Stimulated activated memory B cell treated with anti-CD40 and anti-IgM and Interleukin-4, amounts not matched to agents 10 μg/mL and 1 μg/mL and 100 μg/mL, for 72 hours (primary cell): ENCODE measurements at regions not wholly inside any gene's neighbourhood (a gene's known extent, or its start where the extent isn't known, plus 50 kb on each side); places are given as distances from the start of the nearest gene placed in this dataset.

ENCODE experiments used
- ATAC-seq: fragments of 150-1000 bp; cut with Tn5 transposase; 2 replicates; pipeline ENCODE4 v1.10.0; 2021
- H3K27ac Mint-ChIP-seq: one replicate; pipeline ENCODE4 v1.8.0; 2022; ENCODE audit warnings: mild to moderate bottlenecking, mixed read lengths
- H3K27me3 Mint-ChIP-seq: one replicate; pipeline ENCODE4 v1.8.0; 2022; ENCODE audit warnings: mixed read lengths
- H3K36me3 Mint-ChIP-seq: one replicate; pipeline ENCODE4 v1.8.0; 2022; ENCODE audit warnings: mixed read lengths
- H3K4me1 Mint-ChIP-seq: one replicate; pipeline ENCODE4 v1.8.0; 2022; ENCODE audit warnings: mixed read lengths
- H3K4me3 Mint-ChIP-seq: one replicate; pipeline ENCODE4 v1.8.0; 2022; ENCODE audit warnings: mild to moderate bottlenecking, moderate library complexity, mixed read lengths
- H3K9me3 Mint-ChIP-seq: one replicate; pipeline ENCODE4 v1.8.0; 2022; ENCODE audit warnings: mixed read lengths

DNA sequence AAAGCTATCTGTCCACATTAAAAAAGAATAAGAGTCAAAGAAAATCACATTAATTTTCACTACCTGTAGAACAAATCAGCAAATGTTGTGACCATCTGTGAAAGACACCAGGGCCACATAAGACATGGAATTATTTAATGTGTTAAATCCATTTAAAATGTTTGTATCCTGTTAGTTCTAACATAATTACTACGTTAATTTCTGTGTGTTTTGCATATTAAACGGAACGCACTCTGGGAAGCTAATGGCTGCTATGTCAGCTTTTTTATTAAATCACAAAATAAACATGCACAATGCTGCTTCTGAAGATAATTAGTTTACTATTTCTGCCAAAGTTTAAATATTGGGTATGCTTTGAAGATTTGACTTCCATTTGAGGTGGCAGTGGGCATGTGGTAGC, 1061.2 kb downstream of the CDH11 start:
- H3K27me3 Mint-ChIP-seq, result no peaks in the 10 kb centered on the region
- no peak overlapping the region for H3K27ac Mint-ChIP-seq
- no peak for ATAC-seq
- H3K4me3 Mint-ChIP-seq, result no peak overlapping the region
- H3K4me1 Mint-ChIP-seq, result no peaks in the 10 kb centered on the region
- no peaks in the 10 kb centered on the region for H3K9me3 Mint-ChIP-seq
- no peaks in the 10 kb centered on the region for H3K36me3 Mint-ChIP-seq

DNA sequence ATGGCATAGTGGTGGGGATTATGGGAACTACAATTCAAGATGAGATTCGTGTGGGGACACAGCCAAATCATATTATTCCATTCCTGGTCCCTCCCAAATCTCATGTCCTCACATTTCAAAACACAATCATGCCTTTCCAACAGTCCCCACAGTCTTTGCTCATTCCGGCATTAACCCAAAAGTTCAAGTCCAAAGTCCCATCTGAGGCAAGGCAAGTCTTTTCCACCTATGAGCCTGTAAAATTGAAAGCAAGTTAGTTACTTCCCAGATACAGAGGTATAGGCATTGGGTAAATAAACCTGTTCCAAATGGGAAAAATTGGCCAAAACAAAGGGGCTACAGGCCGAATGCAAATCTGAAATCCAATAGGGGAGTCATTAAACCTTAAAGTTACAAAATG, 1063.2 kb downstream of the CDH11 start:
- H3K36me3 Mint-ChIP-seq, result no peaks in the 10 kb centered on the region
- H3K9me3 Mint-ChIP-seq, result peaks cover 4% of the 10 kb centered on the region
- H3K4me3 Mint-ChIP-seq, result no peak overlapping the region
- no peaks in the 10 kb centered on the region for H3K4me1 Mint-ChIP-seq
- ATAC-seq, result no peak
- no peak overlapping the region for H3K27ac Mint-ChIP-seq
- H3K27me3 Mint-ChIP-seq, result no peaks in the 10 kb centered on the region

DNA sequence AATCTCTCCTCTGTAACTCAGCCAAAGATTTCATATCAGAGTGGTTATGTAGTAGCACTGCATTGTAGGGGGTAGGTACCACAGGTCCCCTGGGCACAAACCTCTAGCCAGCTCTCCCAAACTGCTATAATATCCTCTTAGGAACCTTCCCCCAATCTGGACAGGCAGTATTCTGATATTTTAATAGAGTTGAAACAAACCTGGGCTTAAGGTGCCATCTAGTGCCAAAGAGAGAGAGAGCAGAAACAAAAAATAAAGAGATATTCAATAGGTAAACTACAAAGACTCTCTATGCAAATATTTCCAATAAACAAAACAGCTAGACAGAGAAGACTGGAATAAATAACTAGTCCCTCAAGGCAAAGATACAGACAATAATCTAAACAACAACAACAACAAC, 1070.0 kb downstream of the CDH11 start:
- no peak overlapping the region for H3K27ac Mint-ChIP-seq
- no peaks in the 10 kb centered on the region for H3K36me3 Mint-ChIP-seq
- peaks cover 18% of the 10 kb centered on the region for H3K9me3 Mint-ChIP-seq
- H3K4me1 Mint-ChIP-seq, result no peaks in the 10 kb centered on the region
- H3K4me3 Mint-ChIP-seq, result no peak overlapping the region
- H3K27me3 Mint-ChIP-seq, result no peaks in the 10 kb centered on the region
- no peak for ATAC-seq

DNA sequence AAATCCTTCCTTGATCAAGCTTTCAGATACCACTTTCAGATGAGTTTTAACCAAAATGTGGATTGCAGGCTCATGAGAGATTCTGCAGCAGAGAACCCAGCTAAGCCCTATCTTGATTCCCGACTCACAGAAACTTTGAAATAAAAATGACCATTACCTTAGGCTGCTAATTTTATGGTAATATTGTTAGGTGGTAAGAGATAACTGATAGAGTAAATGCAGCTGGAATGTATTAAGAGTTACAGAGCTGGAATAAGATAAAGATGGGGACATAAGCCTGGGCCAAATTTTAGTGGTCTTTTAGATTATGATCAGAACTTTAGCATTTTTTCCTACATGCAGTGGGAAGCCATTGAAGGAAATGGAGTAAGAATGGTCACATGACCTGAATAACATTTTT, 1074.0 kb downstream of the CDH11 start:
- peaks cover 10% of the 10 kb centered on the region for H3K9me3 Mint-ChIP-seq
- no peak for ATAC-seq

DNA sequence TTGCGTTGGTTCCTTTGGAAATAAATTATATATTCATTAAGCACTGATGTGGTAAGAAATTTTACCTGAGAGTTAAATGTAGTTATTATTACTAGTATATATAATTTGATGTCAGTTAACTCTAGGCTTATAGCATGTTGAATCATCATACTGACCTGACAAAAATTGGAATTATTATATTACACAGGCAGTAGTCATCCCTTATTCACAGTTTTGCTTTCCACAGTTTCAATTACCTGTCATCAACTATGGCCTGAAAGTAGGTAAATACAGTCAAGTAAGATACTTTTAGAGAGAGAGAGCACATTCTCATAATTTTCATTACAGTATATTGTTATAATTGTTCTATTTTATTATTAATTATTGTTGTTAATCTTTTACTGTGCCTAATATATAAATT, 1074.7 kb downstream of the CDH11 start:
- Mint-ChIP-seq H3K27me3 (no peaks in the 10 kb centered on the region), H3K4me1 (no peaks in the 10 kb centered on the region), H3K27ac (no peak overlapping the region), H3K36me3 (no peaks in the 10 kb centered on the region), H3K9me3 (peaks cover 7% of the 10 kb centered on the region), H3K4me3 (no peak overlapping the region)
- ATAC-seq, result no peak

More for the DNA sequence above, 1074.0 kb downstream of the CDH11 start:
- Mint-ChIP-seq H3K36me3 (no peaks in the 10 kb centered on the region), H3K4me3 (no peak overlapping the region), H3K27ac (no peak overlapping the region), H3K27me3 (no peaks in the 10 kb centered on the region), H3K4me1 (no peaks in the 10 kb centered on the region)

DNA sequence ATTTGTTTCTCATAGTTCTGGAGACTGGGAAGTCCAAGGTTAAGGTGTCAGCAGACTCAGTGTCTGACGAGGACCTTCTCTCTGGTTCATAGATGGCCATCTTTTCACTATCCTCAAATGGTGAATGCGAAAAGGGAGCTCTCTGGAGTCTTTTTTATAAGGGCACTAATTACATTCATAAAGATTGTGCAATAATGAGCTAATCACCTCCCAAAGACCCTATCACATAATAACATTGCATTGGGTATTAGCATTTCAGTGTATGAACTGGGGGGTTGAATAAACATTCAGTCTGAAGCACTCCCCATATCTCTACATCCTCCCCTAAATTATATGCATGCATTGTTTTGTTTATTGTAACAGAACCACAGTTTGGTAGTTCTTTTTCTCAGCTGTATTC, 1086.5 kb downstream of the CDH11 start:
- Mint-ChIP-seq H3K27ac (no peak overlapping the region), H3K9me3 (peaks cover 16% of the 10 kb centered on the region)
- no peak for ATAC-seq

DNA sequence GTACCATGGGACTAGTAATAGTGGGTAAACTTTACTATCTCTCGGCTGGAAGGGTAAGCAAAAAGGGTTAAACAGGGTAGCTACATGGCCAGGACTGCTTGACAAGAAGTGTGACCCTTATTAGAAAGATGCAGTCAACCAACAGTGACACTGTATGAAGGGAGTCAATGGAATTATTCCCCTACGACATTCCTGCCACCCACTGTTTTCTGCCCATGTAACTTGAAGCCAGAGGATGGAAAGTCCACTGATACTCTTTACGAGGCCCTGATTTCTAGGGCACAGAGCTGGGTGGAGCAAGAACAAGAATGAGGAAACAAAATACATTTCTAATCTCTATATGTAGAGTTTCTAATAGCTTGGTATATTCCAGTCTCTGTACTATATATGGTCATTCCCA, 1102.5 kb downstream of the CDH11 start:
- no peak for ATAC-seq
- H3K36me3 Mint-ChIP-seq, result no peaks in the 10 kb centered on the region
- H3K9me3 Mint-ChIP-seq, result peaks cover 3% of the 10 kb centered on the region
- no peaks in the 10 kb centered on the region for H3K27me3 Mint-ChIP-seq
- no peaks in the 10 kb centered on the region for H3K4me1 Mint-ChIP-seq
- H3K4me3 Mint-ChIP-seq, result no peak overlapping the region
- no peak overlapping the region for H3K27ac Mint-ChIP-seq

More for the DNA sequence above, 1086.5 kb downstream of the CDH11 start:
- no peaks in the 10 kb centered on the region for H3K36me3 Mint-ChIP-seq
- no peaks in the 10 kb centered on the region for H3K27me3 Mint-ChIP-seq
- H3K4me3 Mint-ChIP-seq, result no peak overlapping the region
- no peaks in the 10 kb centered on the region for H3K4me1 Mint-ChIP-seq

DNA sequence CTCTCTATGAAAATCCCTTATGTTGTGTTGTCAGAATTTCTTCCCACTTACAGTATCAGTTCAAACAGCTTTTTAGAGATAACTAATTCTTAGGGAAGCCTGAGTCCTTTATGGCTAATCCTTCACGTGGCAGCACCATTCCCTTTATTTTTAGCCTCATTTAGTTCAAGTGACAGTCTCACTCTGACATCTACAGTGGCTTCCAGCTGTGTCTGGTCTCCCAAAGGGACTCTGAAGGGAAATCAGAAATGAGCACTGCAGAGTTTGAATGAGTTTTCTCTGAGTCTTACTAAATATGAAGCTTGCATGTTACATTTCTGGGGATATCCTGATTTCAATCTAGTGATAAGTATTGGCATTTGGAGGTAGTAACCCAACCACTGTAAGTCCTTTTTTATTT, 1104.1 kb downstream of the CDH11 start:
- Mint-ChIP-seq H3K4me3 (no peak overlapping the region), H3K27ac (no peak overlapping the region), H3K27me3 (no peaks in the 10 kb centered on the region), H3K4me1 (no peaks in the 10 kb centered on the region), H3K36me3 (no peaks in the 10 kb centered on the region), H3K9me3 (peaks cover 3% of the 10 kb centered on the region)
- no peak for ATAC-seq

DNA sequence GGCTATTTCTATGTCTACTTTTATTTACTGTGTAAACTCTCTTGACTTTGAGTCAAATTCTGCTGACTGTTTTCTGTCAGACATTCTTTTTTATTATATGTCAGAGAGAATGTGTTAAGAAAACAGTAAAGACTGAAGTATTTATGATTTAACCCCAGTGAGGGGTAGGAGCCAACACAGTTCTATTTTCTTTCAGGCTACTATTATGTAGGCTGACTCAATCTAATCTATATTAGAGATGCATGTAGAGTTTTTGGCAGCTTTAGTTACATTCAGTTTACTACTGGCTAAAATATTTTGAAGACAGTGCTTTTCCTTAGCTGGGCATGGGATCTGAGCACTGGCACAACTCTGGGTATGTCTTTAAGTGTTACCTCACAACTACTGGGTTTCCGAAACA, 1108.0 kb downstream of the CDH11 start:
- Mint-ChIP-seq H3K27me3 (no peaks in the 10 kb centered on the region), H3K4me3 (no peak overlapping the region), H3K36me3 (no peaks in the 10 kb centered on the region), H3K9me3 (no peaks in the 10 kb centered on the region), H3K4me1 (no peaks in the 10 kb centered on the region), H3K27ac (no peak overlapping the region)
- ATAC-seq, result no peak

DNA sequence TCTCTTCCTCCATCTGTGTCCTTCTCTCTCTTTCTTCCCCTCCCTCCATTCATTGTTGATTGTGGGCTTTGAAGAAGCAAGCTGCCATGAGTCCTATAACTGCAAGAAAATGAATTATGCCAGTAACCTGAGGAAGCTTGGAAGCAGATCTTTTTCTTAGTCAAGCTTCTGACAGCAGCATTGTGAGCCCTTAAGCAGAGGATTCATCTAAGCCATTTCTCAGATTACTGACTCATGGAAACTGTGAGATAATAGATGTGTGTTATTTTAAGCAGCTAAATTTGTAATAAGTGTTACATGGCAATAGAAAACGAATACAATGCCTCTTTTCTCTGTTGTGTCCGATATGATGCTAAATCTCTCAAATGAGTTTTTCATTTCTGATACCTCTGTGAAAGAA, 1109.7 kb downstream of the CDH11 start:
- H3K27ac Mint-ChIP-seq, result no peak overlapping the region
- no peaks in the 10 kb centered on the region for H3K27me3 Mint-ChIP-seq
- H3K4me1 Mint-ChIP-seq, result no peaks in the 10 kb centered on the region
- no peaks in the 10 kb centered on the region for H3K9me3 Mint-ChIP-seq
- no peak overlapping the region for H3K4me3 Mint-ChIP-seq
- ATAC-seq, result no peak
- H3K36me3 Mint-ChIP-seq, result no peaks in the 10 kb centered on the region

DNA sequence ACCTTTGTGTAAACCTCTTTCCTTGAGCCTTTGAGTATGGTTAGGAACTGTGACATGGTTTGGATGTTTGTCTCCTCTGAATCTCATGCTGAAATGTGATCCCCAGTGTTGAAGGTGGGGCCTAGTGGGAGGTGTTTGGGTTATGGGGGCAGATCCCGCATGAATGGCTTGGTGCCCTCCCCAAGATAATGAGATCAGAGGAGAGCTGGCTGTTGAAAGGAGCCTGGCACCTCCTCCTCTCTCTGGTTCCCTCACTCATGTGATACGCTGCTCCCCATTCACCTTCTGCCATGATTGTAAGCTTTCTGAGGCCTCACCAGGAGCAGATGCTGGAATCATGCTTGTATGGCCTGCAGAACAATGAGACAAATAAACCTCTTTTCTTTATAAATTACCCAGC, 1110.2 kb downstream of the CDH11 start:
- H3K27me3 Mint-ChIP-seq, result no peaks in the 10 kb centered on the region
- H3K4me1 Mint-ChIP-seq, result no peaks in the 10 kb centered on the region
- no peaks in the 10 kb centered on the region for H3K9me3 Mint-ChIP-seq
- H3K27ac Mint-ChIP-seq, result no peak overlapping the region
- no peak overlapping the region for H3K4me3 Mint-ChIP-seq
- H3K36me3 Mint-ChIP-seq, result no peaks in the 10 kb centered on the region
- ATAC-seq, result no peak

DNA sequence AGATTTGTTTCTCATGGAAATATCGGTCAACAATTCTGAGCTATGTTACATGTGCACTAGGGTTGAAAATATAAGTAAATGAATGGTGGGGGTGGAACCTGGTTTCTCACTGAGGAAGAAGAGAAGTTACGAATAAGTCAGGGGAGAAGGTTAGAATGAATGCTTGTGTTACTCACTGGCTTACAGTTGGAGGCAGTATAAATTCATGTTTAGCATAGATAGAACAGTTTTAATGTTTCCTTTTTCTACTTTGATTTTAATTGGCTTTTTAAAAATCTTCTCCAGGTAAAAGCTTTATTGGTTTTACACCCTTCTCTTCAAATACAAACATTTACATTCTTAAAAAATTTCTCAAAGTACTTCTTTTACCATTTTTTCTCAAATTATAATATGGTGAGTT, 1113.7 kb downstream of the CDH11 start:
- Mint-ChIP-seq H3K27ac (no peak overlapping the region), H3K9me3 (no peaks in the 10 kb centered on the region)

DNA sequence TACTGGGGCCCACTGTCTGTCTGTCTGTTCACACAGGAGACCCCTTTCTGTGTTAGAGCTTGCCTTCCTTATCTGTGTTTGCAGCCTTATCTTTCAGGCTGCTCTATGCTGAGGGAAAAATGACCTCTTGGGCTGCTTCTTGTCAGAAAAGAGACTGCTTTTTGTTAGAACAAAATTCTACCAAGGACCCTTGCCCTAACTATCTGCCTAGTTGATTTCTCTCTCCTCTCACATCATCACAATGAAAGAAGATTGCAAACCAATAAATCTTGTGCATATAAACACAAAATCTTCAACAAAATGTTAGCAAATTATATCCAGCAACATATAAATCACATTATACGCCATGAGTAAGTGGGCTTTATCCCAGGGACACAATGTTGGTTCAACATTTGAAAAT, 1117.7 kb downstream of the CDH11 start:
- no peaks in the 10 kb centered on the region for H3K36me3 Mint-ChIP-seq
- H3K27ac Mint-ChIP-seq, result no peak overlapping the region
- peaks cover 11% of the 10 kb centered on the region for H3K9me3 Mint-ChIP-seq
- H3K4me1 Mint-ChIP-seq, result no peaks in the 10 kb centered on the region
- ATAC-seq, result no peak
- H3K27me3 Mint-ChIP-seq, result no peaks in the 10 kb centered on the region
- no peak overlapping the region for H3K4me3 Mint-ChIP-seq

More for the DNA sequence above, 1113.7 kb downstream of the CDH11 start:
- Mint-ChIP-seq H3K4me3 (no peak overlapping the region), H3K36me3 (no peaks in the 10 kb centered on the region), H3K4me1 (no peaks in the 10 kb centered on the region), H3K27me3 (no peaks in the 10 kb centered on the region)
- no peak for ATAC-seq

DNA sequence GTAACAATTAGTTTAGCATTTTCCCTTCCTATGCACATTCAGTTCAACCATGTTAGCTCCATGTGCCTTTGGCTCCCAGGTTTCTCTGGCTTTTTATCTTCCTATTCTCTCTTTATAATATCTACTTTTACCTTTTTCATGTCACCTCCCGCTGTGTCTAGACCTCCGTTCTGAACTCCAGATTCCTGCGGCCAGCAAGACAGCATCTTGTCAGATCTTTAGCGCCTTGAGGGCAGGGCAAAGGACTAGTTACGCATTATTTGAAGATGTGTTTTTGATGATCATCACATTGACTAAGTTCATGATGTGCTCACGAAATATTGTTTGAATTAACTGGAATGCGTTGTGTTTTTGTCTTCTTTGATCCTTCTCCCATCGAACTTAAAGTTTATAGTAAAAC, 1126.8 kb downstream of the CDH11 start:
- no peak overlapping the region for H3K27ac Mint-ChIP-seq

DNA sequence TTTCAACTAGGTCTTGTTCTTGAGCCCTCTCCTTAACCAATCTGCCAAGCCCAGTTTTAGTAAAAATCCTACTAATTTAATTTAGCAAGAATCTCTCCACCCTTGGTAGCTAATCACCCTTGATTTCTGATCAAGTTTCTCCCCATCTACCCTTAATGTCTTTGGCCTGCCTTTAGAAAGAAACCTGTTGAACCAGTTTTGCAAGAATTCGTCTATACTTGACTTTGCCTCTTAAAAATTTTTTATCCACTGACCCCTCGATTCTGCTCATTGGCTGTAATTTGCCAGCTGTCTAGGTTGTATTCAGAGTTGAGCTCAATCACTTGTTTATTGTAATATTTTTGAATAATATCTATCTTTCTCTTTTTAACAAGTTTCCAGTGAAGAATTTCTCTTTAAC, 1138.5 kb downstream of the CDH11 start:
- Mint-ChIP-seq H3K27me3 (no peaks in the 10 kb centered on the region), H3K36me3 (no peaks in the 10 kb centered on the region), H3K4me3 (no peak overlapping the region), H3K27ac (no peak overlapping the region), H3K9me3 (peaks cover 14% of the 10 kb centered on the region), H3K4me1 (no peaks in the 10 kb centered on the region)
- ATAC-seq, result no peak

More for the DNA sequence above, 1126.8 kb downstream of the CDH11 start:
- Mint-ChIP-seq H3K4me3 (no peak overlapping the region), H3K4me1 (no peaks in the 10 kb centered on the region), H3K36me3 (no peaks in the 10 kb centered on the region), H3K9me3 (peaks cover 12% of the 10 kb centered on the region), H3K27me3 (no peaks in the 10 kb centered on the region)
- no peak for ATAC-seq

DNA sequence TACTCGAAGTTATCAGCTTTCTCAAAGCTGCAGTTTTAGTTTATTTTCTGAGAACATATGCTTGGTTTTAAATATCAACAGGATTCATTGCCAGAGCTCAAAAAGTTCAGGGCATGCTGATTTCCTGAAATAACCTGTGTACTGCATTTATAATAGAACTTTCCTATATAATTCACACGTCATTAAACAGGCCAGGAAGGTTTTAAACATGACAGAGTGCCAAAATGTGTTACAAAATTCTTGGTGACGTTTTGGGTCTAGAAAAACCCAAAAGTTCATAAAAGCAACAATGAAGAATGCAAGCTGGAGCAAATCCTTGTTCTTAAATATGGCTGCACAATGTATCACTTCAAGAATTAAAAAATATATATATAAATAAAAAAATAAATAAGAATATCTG, 1139.1 kb downstream of the CDH11 start:
- peaks cover 11% of the 10 kb centered on the region for H3K9me3 Mint-ChIP-seq
- ATAC-seq, result no peak
- H3K36me3 Mint-ChIP-seq, result no peaks in the 10 kb centered on the region
- no peaks in the 10 kb centered on the region for H3K4me1 Mint-ChIP-seq
- no peak overlapping the region for H3K4me3 Mint-ChIP-seq
- no peaks in the 10 kb centered on the region for H3K27me3 Mint-ChIP-seq
- no peak overlapping the region for H3K27ac Mint-ChIP-seq

DNA sequence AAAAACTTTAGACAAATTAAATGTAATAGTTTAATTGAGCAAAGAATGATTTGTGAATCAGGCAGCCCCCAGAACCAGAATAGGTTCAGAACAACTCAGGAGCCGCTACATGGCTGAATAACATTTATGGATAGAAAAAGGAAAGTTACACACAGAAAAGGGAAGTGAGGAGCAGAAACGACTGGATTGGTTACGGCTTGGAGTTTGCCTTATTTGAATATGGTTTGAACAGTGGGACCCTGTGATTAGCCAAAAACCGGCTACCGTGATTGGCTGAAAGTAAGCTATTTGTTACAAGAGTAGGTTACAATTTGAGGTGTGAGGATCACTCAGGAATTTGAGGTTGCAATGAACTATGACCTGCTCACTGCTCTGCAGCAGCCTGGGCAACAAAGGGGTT, 1139.8 kb downstream of the CDH11 start:
- no peak for ATAC-seq
- no peak overlapping the region for H3K4me3 Mint-ChIP-seq
- peaks cover 11% of the 10 kb centered on the region for H3K9me3 Mint-ChIP-seq
- H3K27me3 Mint-ChIP-seq, result no peaks in the 10 kb centered on the region
- no peaks in the 10 kb centered on the region for H3K36me3 Mint-ChIP-seq
- H3K4me1 Mint-ChIP-seq, result no peaks in the 10 kb centered on the region
- no peak overlapping the region for H3K27ac Mint-ChIP-seq
